ENCODE measurements at regions not wholly inside any gene's neighbourhood (a gene's known extent, or its start where the extent isn't known, plus 50 kb on each side); places are given as distances from the start of the nearest gene placed in this dataset.

DNA sequence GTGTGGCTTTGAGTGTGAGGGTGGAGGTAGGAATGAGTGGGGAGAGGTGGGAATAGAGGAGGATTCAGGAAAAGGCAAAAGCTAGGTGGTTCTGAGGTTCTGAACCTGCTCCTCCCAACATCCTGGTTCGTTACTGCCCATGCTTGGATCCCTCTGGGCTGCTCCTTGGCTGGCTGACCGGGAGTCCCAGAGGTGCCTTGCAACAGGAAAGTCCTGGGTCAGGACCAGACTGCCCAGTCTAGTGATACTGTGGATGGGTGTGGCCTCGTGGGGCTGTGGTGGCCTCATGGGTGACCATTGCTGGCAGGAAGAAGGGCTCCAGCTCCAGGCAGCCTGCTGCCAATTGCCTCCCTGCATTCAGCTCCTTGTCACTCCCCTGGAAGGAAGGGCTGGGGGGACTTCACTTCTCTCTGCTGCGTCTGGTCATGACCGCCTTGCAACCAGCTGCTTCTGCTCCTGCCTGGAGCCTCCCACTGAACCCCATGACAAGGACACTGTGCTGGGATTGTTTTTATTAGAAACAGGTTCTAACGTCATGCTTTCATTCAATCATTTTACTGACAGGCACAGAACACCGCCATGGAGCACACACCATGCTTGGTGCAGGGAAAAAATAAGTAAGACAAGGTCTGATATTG is 61.5 kb upstream of the UBL3 start:
- H3K4me1 ChIP-seq (ENCODE audit: control insufficient read depth, insufficient read depth, low read length), result peaks cover 2% of the 10 kb centered on the region; the same call in 1 of the 2 replicates
- no peaks in the 10 kb centered on the region for H3K9me3 ChIP-seq (ENCODE audit: control insufficient read depth, insufficient read depth, low read depth, low read length)
- CTCF ChIA-PET, result interaction anchor here (1.1 kb wide), 1 partner anchor 13 kb away, joined by 3 read pairs; no protein-coding TSS in a partner anchor
- H3K36me3 ChIP-seq (ENCODE audit: control insufficient read depth in 2 of 2, insufficient read depth in 1 of 2, low read length in 2 of 2), result no peaks in the 10 kb centered on the region
- no peak for TF ChIP-seq ZNF132 (tag by site-specific recombination; IDR thresholded peaks at IDR 0.05; ENCODE audit: borderline replicate concordance)
- TF ChIP-seq KLF10 (tag by site-specific recombination; IDR thresholded peaks at IDR 0.05), result no peak
- TF ChIP-seq ZNF223 (tag by site-specific recombination; IDR thresholded peaks at IDR 0.05), result no peak
- no peak for TF ChIP-seq ZNF791 (tag by site-specific recombination; IDR thresholded peaks at IDR 0.05)
- TF ChIP-seq, protein P1, sequence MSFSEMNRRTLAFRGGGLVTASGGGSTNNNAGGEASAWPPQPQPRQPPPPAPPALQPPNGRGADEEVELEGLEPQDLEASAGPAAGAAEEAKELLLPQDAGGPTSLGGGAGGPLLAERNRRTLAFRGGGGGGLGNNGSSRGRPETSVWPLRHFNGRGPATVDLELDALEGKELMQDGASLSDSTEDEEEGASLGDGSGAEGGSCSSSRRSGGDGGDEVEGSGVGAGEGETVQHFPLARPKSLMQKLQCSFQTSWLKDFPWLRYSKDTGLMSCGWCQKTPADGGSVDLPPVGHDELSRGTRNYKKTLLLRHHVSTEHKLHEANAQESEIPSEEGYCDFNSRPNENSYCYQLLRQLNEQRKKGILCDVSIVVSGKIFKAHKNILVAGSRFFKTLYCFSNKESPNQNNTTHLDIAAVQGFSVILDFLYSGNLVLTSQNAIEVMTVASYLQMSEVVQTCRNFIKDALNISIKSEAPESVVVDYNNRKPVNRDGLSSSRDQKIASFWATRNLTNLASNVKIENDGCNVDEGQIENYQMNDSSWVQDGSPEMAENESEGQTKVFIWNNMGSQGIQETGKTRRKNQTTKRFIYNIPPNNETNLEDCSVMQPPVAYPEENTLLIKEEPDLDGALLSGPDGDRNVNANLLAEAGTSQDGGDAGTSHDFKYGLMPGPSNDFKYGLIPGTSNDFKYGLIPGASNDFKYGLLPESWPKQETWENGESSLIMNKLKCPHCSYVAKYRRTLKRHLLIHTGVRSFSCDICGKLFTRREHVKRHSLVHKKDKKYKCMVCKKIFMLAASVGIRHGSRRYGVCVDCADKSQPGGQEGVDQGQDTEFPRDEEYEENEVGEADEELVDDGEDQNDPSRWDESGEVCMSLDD (tag by site-specific recombination; IDR thresholded peaks at IDR 0.05), result no peak
- TF ChIP-seq ZBTB8A (tag by site-specific recombination; IDR thresholded peaks at IDR 0.05), result no peak
- TF ChIP-seq ZNF48 (tag by site-specific recombination; IDR thresholded peaks at IDR 0.05), result no peak
- TF ChIP-seq ZFP41 (tag by site-specific recombination; IDR thresholded peaks at IDR 0.05; ENCODE audit: borderline replicate concordance), result no peak
- TF ChIP-seq ZFP69B (tag by site-specific recombination; IDR thresholded peaks at IDR 0.05), result no peak
- TF ChIP-seq, protein P2, sequence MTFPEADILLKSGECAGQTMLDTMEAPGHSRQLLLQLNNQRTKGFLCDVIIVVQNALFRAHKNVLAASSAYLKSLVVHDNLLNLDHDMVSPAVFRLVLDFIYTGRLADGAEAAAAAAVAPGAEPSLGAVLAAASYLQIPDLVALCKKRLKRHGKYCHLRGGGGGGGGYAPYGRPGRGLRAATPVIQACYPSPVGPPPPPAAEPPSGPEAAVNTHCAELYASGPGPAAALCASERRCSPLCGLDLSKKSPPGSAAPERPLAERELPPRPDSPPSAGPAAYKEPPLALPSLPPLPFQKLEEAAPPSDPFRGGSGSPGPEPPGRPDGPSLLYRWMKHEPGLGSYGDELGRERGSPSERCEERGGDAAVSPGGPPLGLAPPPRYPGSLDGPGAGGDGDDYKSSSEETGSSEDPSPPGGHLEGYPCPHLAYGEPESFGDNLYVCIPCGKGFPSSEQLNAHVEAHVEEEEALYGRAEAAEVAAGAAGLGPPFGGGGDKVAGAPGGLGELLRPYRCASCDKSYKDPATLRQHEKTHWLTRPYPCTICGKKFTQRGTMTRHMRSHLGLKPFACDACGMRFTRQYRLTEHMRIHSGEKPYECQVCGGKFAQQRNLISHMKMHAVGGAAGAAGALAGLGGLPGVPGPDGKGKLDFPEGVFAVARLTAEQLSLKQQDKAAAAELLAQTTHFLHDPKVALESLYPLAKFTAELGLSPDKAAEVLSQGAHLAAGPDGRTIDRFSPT (tag by site-specific recombination; IDR thresholded peaks at IDR 0.05), result no peak
- TF ChIP-seq, protein P3, sequence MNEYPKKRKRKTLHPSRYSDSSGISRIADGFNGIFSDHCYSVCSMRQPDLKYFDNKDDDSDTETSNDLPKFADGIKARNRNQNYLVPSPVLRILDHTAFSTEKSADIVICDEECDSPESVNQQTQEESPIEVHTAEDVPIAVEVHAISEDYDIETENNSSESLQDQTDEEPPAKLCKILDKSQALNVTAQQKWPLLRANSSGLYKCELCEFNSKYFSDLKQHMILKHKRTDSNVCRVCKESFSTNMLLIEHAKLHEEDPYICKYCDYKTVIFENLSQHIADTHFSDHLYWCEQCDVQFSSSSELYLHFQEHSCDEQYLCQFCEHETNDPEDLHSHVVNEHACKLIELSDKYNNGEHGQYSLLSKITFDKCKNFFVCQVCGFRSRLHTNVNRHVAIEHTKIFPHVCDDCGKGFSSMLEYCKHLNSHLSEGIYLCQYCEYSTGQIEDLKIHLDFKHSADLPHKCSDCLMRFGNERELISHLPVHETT (tag by site-specific recombination; IDR thresholded peaks at IDR 0.05), result no peak
- TF ChIP-seq RBAK (tag by site-specific recombination; IDR thresholded peaks at IDR 0.05), result no peak
- TF ChIP-seq ZNF585B (tag by site-specific recombination; IDR thresholded peaks at IDR 0.05), result no peak
- POLR2A ChIA-PET, result interaction anchor here (0.7 to 0.9 kb wide), 2 partner anchors 9 to 61 kb away, joined by 3 to 4 read pairs; partner anchors contain the start of gene UBL3
- H3K4me3 ChIP-seq (ENCODE audit: low read depth, low read length), result no peak overlapping the region
- no peak overlapping the region for H3K27ac ChIP-seq (ENCODE audit: extremely low read depth, low read depth, low read length)

GRCh38 chr13:29909975-29910674 is 59.7 kb upstream of the UBL3 start:
- Histone ChIP-seq H3K36me3 (ENCODE audit: control insufficient read depth in 2 of 2, insufficient read depth in 1 of 2, low read length in 2 of 2) (no peaks in the 10 kb centered on the region), H3K27ac (ENCODE audit: extremely low read depth, low read depth, low read length) (peak overlapping the region; percentile 11; the same call in 1 of the 2 replicates), H3K9me3 (ENCODE audit: control insufficient read depth, insufficient read depth, low read depth, low read length) (no peaks in the 10 kb centered on the region), H3K4me1 (ENCODE audit: control insufficient read depth, insufficient read depth, low read length) (peaks cover 6% of the 10 kb centered on the region), H3K4me3 (ENCODE audit: low read depth, low read length) (no peak overlapping the region)
- POLR2A ChIA-PET, result no interaction called here
- peak; percentile 30 for TF ChIP-seq ZIC2 (tag by site-specific recombination; IDR thresholded peaks at IDR 0.05)
- TF ChIP-seq, protein P4, sequence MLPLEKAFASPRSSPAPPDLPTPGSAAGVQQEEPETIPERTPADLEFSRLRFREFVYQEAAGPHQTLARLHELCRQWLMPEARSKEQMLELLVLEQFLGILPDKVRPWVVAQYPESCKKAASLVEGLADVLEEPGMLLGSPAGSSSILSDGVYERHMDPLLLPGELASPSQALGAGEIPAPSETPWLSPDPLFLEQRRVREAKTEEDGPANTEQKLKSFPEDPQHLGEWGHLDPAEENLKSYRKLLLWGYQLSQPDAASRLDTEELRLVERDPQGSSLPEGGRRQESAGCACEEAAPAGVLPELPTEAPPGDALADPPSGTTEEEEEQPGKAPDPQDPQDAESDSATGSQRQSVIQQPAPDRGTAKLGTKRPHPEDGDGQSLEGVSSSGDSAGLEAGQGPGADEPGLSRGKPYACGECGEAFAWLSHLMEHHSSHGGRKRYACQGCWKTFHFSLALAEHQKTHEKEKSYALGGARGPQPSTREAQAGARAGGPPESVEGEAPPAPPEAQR (tag by site-specific recombination; IDR thresholded peaks at IDR 0.05), result no peak
- no peak for TF ChIP-seq SETDB1 (IDR thresholded peaks at IDR 0.05; ENCODE audit: insufficient read length, low read length)
- no peak for TF ChIP-seq PRDM10 (tag by site-specific recombination; IDR thresholded peaks at IDR 0.05)
- 0 out of 2 replicates have a peak, but pooled peaks have one; percentile 13 for TF ChIP-seq ZNF600 (tag by site-specific recombination; IDR thresholded peaks at IDR 0.05)
- TF ChIP-seq ZNF175 (tag by site-specific recombination; IDR thresholded peaks at IDR 0.05), result no peak
- no peak for TF ChIP-seq ZNF704 (tag by site-specific recombination; IDR thresholded peaks at IDR 0.05)
- TF ChIP-seq ZNF37A (tag by site-specific recombination; IDR thresholded peaks at IDR 0.05), result no peak
- CTCF ChIA-PET, result interaction anchor here (0.6 kb wide), 1 partner anchor 294 kb away, joined by 3 read pairs; no protein-coding TSS in a partner anchor
